ENCODE measurements at regions not wholly inside any gene's neighbourhood (a gene's known extent, or its start where the extent isn't known, plus 50 kb on each side); places are given as distances from the start of the nearest gene placed in this dataset.
"Not testable (repeated sequence)": the region's sequence is repeated elsewhere in the genome, so short reads cannot be mapped to it uniquely, and the experiment has no call there.

GRCh38 chr6:167690931-167691330 lies 135.8 kb upstream of the AFDN start:
- DNase-seq = no peak

DNA sequence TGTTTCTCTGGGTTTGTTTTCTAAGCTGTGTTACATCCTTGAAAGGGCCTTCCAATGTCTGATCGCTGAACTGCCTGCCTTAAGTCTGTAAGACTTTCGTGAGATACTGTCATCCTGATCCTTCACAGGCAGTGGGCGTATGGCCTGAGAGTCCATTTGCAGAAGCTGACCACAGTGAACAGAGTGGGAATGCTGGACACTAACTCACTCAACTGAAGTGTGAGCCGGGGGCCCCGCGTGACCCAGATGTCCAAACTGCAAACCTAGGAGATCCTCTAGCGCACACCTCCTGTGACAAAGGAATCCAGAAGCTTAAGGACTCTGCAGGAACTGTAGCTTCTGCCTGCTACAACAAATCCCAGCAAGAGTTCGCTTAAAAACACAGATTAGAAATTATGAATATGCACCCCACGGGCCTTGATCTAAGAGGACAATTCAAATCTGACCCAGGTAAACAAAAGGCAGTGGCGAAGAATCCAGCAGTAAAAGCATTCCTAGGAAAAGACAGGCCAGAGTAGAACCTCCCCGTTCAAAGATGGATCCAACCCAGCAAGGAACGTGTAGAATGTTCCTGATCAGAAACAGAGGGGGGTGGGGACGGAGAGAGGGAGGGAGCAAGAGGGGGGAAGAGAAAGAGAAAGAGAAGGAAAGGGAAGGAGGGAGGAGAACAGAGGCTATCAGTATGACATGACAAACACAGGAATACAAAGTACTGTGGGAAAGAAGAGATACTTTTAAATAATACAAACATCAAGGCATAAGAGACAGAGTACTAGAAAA lies 135.0 kb upstream of the AFDN start:
- no peak for DNase-seq

GRCh38 chr6:167693478-167693877 lies 133.2 kb upstream of the AFDN start:
- DNase-seq = not testable (repeated sequence)

DNA sequence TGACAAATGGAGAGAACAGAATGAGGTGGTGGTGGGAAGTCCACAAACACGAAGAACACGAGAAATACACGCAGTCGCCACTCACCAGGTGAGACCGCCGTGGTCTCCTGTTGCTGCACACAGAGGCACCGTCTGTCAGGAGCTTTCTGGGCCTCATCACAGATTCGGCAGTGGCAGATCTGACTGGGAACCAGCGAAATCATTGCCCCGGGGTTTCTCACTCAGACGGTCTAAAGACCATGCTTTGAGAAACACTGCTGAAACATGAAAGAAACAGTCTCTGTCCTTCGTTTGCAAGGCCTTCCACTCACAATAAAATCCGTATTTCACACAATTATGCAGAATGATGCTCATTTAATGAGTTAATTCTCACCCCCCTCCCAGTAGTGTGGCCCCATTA lies 130.9 kb upstream of the AFDN start:
- no peak for DNase-seq

DNA sequence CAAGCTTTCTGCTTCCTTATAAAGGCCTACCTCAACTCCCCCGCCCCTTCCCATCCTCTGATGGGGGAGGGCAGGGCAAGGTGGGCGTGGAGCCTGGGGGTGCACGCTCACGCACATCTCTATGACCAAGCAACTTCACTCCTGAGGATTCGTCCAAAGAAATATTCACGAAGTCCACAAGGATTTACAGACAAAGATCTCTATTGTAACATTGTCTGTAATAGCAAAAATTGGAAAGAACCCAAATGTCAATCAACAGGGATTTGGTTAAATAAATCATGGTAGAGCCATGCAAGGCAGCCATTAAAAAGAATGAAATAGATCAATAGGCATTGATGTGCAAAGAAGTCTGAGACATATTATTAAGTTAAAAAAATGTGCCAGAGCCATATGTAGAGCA lies 130.4 kb upstream of the AFDN start:
- DNase-seq = no peak

- peak; percentile 32 for DNase-seq
These were observed 129.4 kb upstream of the AFDN start for GRCh38 chr6:167697316-167697715.

DNA sequence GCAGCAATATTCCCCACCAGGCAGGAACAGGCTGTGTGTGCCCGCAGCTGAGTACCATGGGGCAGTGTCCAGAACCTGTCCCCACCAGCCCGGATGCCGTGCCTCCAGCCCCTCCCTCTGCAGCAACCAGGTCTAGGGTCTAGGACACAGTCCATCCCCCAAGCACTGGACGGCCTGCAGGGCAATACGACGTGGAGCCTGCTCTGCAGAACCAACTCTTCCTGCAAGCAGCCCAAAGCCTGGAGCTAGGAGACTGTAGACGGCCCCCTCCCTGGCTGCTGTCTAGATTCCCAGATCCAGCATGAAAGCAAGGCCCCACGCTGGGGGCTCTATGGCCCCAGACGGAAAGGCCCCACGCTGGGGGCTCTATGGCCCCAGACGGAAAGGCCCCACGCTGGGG lies 128.2 kb upstream of the AFDN start:
- no peak for DNase-seq

GRCh38 chr6:167699141-167699931 lies 127.4 kb upstream of the AFDN start:
- peak; percentile 32 for DNase-seq

DNA sequence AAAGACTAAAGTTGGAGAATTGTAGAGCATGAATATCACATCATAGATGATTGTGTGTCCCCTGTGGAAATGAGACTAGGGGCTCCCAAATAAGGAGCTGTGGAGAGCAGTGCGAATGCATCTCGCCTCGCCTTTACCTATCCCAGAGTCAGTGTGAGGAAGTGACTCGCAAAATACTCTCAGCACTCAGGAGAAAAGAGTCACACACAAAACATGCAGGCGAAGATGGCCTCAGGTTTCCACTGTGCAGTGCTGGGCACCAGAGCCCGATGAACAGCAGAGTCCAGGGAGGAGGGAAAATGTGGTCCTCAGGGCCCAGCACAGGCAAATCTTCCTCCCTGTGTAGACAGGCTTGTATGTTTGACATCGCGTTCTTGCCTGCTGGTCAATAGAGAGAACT lies 126.5 kb upstream of the AFDN start:
- peak; percentile 3 for DNase-seq

DNA sequence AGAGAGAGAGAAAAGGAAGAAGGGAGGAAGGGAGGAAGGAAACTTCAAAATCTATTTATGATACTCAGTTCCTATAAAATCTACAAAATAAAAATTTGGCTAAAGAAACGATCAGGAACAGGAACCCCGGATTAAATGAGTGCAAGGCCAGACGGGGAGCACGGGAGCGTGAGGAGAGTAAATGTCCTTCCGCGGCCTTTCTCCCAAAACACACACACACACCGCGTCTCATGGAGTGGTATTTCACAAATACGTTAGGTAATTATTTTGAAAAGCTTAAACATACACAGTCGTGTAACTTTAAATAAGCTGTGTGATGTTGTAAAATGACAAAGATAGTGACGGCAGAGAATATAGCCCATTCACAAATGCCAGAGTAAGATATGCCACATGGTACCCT lies 125.7 kb upstream of the AFDN start:
- DNase-seq = no peak

DNA sequence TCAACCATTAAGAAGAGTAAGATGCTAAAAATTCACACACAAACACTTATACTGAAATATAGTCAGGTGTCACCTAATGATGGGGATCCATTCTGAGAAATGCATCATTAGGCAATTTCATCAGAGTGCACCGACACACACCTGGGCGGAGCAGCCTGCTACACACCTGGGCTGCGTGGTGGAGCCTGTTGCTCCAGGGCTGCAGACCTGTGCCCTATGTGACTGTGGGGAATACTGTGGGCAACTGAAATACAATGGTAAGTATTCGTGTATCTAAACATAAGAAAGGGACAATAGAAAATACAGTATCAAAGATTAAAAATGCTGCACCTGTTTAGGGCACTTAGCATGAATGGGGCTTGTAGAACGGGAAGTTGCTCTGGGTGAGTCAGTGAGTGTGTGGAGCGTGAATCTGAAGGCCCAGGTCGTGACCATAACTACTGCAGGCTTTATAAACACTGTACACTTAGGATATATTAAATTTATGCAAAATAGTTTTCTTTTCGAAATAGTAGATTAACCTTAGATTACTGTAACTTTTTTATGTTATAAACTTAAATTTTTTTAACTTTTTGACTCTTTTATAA lies 124.4 kb upstream of the AFDN start:
- DNase-seq = no peak

DNA sequence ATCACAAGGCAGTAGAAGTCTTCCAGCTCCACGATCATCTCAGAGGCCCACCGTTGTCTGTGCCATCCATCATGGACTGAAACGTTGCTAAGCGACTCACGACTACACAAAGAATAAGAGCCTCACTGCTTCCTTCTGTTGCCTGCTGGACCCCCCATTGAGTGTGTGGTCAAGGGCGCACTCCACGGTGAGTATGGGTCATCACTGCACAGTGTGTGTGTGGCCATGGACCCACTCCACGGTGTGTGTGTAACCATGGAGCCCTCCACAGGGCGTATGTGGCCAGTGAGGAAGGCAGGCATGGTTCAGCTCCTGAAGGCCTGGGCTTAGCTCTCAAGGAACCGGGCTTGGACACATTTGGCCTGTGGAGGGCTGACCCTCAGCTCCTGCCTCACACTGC lies 123.4 kb upstream of the AFDN start:
- no peak for DNase-seq

DNA sequence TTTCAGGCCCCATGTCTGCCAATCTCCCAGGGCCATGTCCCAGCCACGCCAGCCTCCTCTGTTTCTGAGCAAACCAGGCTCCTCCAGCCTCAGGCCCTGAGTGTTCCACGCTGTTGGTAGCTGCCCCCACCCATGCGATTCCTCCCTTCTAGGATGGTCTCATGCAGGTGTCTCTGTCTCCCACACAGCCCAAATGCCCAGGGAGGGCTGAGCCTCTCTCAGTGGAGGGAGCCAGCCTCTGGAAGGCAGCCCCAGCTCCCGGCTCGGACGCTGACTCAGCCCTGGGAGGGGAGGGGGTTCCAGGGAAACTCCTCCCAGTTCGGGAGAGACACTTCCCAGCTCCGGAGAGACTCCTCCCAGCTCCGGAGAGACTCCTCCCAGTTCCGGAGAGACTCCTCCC lies 122.9 kb upstream of the AFDN start:
- no peak for DNase-seq

DNA sequence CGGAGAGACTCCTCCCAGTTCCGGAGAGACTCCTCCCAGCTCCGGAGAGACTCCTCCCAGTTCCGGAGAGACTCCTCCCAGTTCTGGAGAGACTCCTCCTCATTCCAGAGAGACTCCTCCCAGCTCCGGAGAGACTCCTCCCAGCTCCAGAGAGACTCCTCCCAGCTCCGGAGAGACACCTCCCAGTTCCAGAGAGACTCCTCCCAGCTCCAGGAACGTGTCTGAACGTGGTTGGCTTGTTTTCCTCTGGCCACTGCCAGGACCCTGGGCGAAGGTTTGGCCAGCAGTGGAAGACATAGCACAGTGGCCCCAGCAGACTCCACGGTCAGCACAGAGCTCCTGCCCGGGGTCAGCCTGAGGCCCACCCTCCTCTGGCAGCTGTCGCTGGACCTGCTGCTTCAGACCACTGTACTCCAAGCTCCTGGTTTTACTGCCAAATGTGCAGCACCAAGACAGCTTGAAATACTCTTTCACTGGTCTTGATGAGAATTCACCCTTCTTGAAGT lies 122.3 kb upstream of the AFDN start:
- DNase-seq = no peak

DNA sequence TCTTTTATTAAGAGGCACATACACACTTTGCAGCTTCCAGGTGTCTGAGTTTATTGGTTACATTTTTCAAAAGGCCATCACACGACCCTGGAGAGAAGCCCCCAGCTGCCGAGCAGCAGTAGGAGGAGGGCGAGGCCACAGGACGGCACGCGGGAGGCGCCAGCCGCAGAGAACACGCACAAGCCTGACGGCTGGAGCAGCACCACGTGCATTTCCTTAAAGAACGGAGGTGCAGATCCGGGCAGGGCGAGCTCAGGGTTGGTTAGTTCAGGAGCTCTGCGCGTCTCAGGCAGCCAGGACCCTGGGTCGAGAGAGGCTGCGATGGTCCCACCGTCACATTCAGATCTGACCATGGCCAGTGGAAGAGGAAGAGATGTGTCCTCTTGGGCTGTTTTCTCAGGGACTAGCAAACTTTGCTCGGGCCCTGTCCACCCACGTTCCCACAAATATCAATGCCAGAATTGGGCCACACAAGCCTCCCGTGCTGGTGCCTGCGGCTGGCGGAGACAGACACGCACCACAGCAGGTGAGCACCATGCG lies 121.4 kb upstream of the AFDN start:
- DNase-seq = no peak

DNA sequence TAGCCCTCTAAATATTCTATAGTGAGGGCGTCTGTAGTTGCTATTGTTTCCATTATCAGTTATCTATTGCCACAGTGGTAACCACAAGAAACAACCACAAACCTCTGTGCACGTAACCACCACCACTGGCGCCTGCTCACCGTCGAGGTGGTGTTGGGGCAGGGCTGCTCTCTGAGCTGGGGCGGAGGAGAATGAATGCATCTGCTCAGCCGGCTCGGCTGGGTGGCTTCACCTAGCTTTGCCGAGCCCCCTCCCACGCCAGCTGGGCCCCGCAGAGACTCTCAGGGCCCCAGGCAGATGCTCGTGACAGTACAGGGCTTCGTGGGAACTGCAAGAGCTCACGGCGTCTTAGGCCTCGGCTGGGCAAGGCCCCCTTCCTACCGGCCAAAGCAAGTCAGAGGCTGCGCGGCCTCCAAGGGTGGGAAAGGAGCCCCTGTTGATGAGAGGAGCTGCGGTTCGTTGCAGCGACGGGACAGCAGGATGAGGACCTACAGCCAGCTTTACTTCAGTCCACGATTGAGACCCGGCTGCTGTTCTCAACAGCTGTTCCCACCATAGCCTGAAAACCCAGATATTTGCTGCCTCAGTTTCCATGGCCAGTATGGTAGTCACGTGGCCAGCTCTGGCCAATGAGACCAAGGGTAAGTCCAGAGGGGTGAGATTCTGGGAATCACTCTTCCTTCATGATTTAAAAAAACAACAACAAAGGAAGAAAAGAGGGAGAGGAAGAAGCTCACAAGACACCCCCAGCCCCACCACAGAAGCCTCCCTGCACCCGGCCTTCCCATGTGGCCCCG lies 120.2 kb upstream of the AFDN start:
- DNase-seq = no peak

GRCh38 chr6:167707686-167708500 lies 118.8 kb upstream of the AFDN start:
- no peak for DNase-seq

DNA sequence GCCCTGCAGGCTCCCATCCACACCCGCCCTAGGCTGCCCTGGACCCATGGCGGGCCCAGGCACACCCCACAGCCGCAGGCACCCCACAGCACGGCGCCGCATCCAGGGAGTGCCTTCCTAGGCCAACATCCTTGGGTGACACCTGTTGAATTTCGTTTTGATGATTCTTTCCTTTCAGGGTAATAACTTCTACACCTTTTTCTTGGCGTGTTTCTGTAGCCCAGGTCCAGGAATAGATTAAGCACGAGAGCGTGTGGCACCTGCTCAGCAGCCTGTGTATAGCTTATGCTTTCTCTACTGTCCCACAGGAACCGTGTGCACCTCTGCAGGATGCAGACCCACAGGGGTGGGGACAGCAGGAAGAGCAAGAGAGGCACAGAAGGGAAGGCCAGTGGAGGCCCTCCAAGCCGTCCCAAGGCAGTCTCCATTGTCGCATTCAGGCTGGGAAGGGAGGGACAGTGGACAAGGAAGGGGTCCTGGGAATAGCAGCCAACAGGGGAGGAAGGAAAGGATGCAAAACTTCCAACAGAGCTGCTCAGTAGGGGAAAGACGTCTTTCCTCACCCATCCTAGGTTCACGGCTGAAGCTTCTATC lies 118.1 kb upstream of the AFDN start:
- DNase-seq = no peak

DNA sequence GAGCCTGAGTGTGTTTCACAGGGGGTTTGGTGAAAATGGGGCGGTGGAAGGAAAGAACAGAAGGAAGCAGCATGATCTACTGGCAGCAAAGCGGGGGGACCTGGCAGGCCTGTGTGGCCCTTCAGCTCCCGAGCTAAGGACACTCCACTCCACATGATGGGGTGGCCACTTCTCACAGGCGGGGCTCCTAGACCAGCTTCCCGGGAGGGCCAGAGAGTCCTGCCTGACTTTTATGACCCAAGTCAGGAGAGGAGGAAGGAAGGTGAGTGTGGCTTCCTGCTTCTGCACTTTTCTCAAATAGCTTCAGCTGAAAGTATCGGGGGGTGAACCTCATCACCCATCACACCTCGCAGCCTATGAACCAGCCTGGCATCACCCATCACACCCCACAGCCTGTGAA lies 117.5 kb upstream of the AFDN start:
- no peak for DNase-seq

DNA sequence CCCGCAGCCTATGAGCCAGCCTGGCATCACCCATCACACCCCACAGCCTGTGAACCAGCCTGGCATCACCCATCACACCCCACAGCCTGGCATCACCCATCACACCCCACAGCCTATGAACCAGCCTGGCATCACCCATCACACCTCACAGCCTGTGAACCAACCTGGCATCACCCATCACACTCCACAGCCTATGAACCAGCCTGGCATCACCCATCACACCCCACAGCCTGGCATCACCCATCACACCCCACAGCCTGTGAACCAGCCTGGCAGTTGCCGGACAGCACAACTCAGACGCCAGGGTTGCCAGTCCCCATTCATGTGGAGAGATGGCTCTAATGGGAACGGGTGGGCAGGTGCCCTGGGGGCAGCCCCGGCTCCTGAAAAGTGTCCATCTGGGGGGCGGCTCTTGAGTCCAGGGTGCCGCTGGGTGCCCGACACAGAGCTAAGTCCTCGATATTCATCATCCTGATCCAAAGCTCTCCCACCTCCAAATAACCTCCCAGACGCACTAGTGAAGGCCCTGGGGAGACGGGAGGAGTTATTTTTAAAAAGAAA lies 116.9 kb upstream of the AFDN start:
- not testable (repeated sequence) for DNase-seq

- no peak for DNase-seq
These were observed 116.3 kb upstream of the AFDN start for GRCh38 chr6:167710363-167710920.

Data from fibroblast of upper back skin (primary cell).